PC-3 (cell line): ENCODE measurements at regions not wholly inside any gene's neighbourhood (a gene's known extent, or its start where the extent isn't known, plus 50 kb on each side); places are given as distances from the start of the nearest gene placed in this dataset.

ENCODE experiments used
- ATAC-seq: fragments of 200-7000 bp; cut with Tn5 transposase; 2 replicates; pipeline ENCODE4 v1.9.1; 2020; ENCODE audit warnings: mild to moderate bottlenecking, moderate library complexity
- BruUV-seq: library from RNA; stranded (reverse); fragments of 400-500 nt; replicated peaks from 2 replicates; lab custom pipeline; 2021; lab: Mats Ljungman, UMichigan
- CTCF ChIA-PET: fragments of 300-600 bp; sonication (Branson Sonifier 250); formaldehyde crosslinking; loops from one replicate; lab custom pipeline; 2022; ENCODE audit warnings: antibody characterized with exemption; lab: Charles Lee
- POLR2A ChIA-PET: fragments of 300-600 bp; sonication (Branson Sonifier 250); formaldehyde crosslinking; loops from one replicate; lab custom pipeline; 2022; ENCODE audit warnings: antibody characterized with exemption; ENCODE audit not compliant: unreplicated experiment; lab: Charles Lee
- DNase-seq: peaks from one replicate; pipeline ENCODE4 v3.0.0-alpha.2; 2015
- H2AFZ ChIP-seq: fragments of 300-600 bp; sonication (generic); 2 replicates; pipeline ENCODE4 v1.6.0; 2016; ENCODE audit warnings: antibody characterized with exemption, low read length
- H3F3A ChIP-seq: fragments of 300-600 bp; sonication (generic); one replicate; pipeline ENCODE4 v1.6.0; 2017; ENCODE audit warnings: antibody characterized with exemption, low read length, control low read depth, mild to moderate bottlenecking; ENCODE audit not compliant: unreplicated experiment
- H3K27ac ChIP-seq: fragments of 300-600 bp; sonication (generic); 2 replicates; pipeline ENCODE4 v1.5.1; 2016; ENCODE audit warnings: mild to moderate bottlenecking, low read length
- H3K27me3 ChIP-seq: fragments of 300-600 bp; sonication (generic); 2 replicates; pipeline ENCODE4 v1.6.1; 2016; ENCODE audit warnings: low read length, mixed read lengths
- H3K36me3 ChIP-seq: fragments of 300-600 bp; sonication (generic); 2 replicates; pipeline ENCODE4 v1.6.1; 2016; ENCODE audit warnings: low read depth, mixed run types, low read length, mixed read lengths
- H3K4me1 ChIP-seq: fragments of 300-600 bp; sonication (generic); 2 replicates; pipeline ENCODE4 v1.5.1; 2016; ENCODE audit warnings: low read length; ENCODE audit not compliant: insufficient read depth
- H3K4me2 ChIP-seq: fragments of 300-600 bp; sonication (generic); 2 replicates; pipeline ENCODE4 v1.6.0; 2016; ENCODE audit warnings: low read length
- H3K4me3 ChIP-seq: fragments of 300-600 bp; sonication (generic); 2 replicates; pipeline ENCODE4 v1.5.1; 2016; ENCODE audit warnings: mild to moderate bottlenecking, low read length, mixed read lengths
- H3K79me2 ChIP-seq: fragments of 300-600 bp; sonication (generic); 2 replicates; pipeline ENCODE4 v1.6.1; 2017; ENCODE audit warnings: low read length, mixed read lengths
- H3K9ac ChIP-seq: fragments of 300-600 bp; sonication (generic); 2 replicates; pipeline ENCODE4 v1.6.0; 2016; ENCODE audit warnings: mild to moderate bottlenecking, low read length
- H3K9me2 ChIP-seq: fragments of 300-600 bp; sonication (generic); replicated peaks from 2 replicates; pipeline ENCODE4 v1.6.1; 2016; ENCODE audit warnings: mixed run types, low read length, mixed read lengths
- H3K9me3 ChIP-seq: fragments of 300-600 bp; sonication (generic); 2 replicates; pipeline ENCODE4 v1.6.1; 2016; ENCODE audit warnings: low read length, mixed read lengths
- H4K20me1 ChIP-seq: fragments of 300-600 bp; sonication (generic); 2 replicates; pipeline ENCODE4 v1.6.1; 2016; ENCODE audit warnings: low read length, mixed read lengths
- EZH2 ChIP-seq: fragments of 300-600 bp; sonication (generic); IDR thresholded peaks from one replicate; pipeline ENCODE4 v1.6.1; 2017; ENCODE audit warnings: antibody characterized with exemption, mild to moderate bottlenecking, low read length; ENCODE audit not compliant: unreplicated experiment
- EZH2phosphoT487 ChIP-seq: fragments of 300-600 bp; sonication (generic); IDR thresholded peaks from 2 replicates; pipeline ENCODE4 v1.6.1; 2018; ENCODE audit warnings: mild to moderate bottlenecking, antibody characterized with exemption, low read length, borderline replicate concordance
- intact Hi-C: fragments of 100-400 bp; cut with micrococcal nuclease; formaldehyde crosslinking; loops from 2 replicates; pipeline ENCODE4 v1.9.0; 2023
- TF ChIP-seq, protein P1 (sequence below): fragments of 300-600 bp; sonication (generic); conservative IDR thresholded peaks from 2 replicates; pipeline ENCODE4 v1.5.1; 2017; ENCODE audit warnings: antibody characterized with exemption, low read depth, mild to moderate bottlenecking, low read length

GRCh38 chr4:100280807-100281206 lies 90.5 kb upstream of the DDIT4L start:
- no peak overlapping the region for H3K9ac ChIP-seq
- ChIA-PET POLR2A (no interaction called here), CTCF (no interaction called here)
- no peaks in the 10 kb centered on the region for H3K36me3 ChIP-seq
- H3F3A ChIP-seq = no peaks in the 10 kb centered on the region
- no TSS peak for BruUV-seq
- H3K4me2 ChIP-seq = no peak overlapping the region
- no peaks in the 10 kb centered on the region for H3K9me2 ChIP-seq
- H3K27me3 ChIP-seq = no peaks in the 10 kb centered on the region
- H3K4me1 ChIP-seq = no peaks in the 10 kb centered on the region
- intact Hi-C loops = no loop called here
- ATAC-seq (no peak), DNase-seq (no peak)
- H2AFZ ChIP-seq = no peak overlapping the region
- H3K9me3 ChIP-seq = no peaks in the 10 kb centered on the region
- H4K20me1 ChIP-seq = no peaks in the 10 kb centered on the region
- no peaks in the 10 kb centered on the region for H3K79me2 ChIP-seq
- H3K27ac ChIP-seq = no peak overlapping the region
- TF ChIP-seq EZH2 (no peak), EZH2phosphoT487 (no peak)
- TF ChIP-seq, protein P1, sequence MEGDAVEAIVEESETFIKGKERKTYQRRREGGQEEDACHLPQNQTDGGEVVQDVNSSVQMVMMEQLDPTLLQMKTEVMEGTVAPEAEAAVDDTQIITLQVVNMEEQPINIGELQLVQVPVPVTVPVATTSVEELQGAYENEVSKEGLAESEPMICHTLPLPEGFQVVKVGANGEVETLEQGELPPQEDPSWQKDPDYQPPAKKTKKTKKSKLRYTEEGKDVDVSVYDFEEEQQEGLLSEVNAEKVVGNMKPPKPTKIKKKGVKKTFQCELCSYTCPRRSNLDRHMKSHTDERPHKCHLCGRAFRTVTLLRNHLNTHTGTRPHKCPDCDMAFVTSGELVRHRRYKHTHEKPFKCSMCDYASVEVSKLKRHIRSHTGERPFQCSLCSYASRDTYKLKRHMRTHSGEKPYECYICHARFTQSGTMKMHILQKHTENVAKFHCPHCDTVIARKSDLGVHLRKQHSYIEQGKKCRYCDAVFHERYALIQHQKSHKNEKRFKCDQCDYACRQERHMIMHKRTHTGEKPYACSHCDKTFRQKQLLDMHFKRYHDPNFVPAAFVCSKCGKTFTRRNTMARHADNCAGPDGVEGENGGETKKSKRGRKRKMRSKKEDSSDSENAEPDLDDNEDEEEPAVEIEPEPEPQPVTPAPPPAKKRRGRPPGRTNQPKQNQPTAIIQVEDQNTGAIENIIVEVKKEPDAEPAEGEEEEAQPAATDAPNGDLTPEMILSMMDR = no peak
- H3K4me3 ChIP-seq = no peak overlapping the region

GRCh38 chr4:100278567-100278966 lies 88.3 kb upstream of the DDIT4L start:
- H3K79me2 ChIP-seq = no peaks in the 10 kb centered on the region
- DNase-seq = no peak
- no peak overlapping the region for H2AFZ ChIP-seq
- H4K20me1 ChIP-seq = no peaks in the 10 kb centered on the region
- no peak overlapping the region for H3K9ac ChIP-seq
- H3F3A ChIP-seq = no peaks in the 10 kb centered on the region
- intact Hi-C loops = no loop called here
- ChIA-PET CTCF (no interaction called here), POLR2A (no interaction called here)
- no TSS peak for BruUV-seq
- no peak overlapping the region for H3K4me2 ChIP-seq
- H3K4me1 ChIP-seq = no peaks in the 10 kb centered on the region
- TF ChIP-seq EZH2 = no peak
- TF ChIP-seq EZH2phosphoT487 = no peak
- TF ChIP-seq, protein P1 = no peak
- H3K27ac ChIP-seq = no peak overlapping the region
- no peaks in the 10 kb centered on the region for H3K9me3 ChIP-seq
- H3K36me3 ChIP-seq = no peaks in the 10 kb centered on the region
- no peak overlapping the region for H3K4me3 ChIP-seq
- no peaks in the 10 kb centered on the region for H3K27me3 ChIP-seq
- no peak for ATAC-seq
- H3K9me2 ChIP-seq = no peaks in the 10 kb centered on the region

DNA sequence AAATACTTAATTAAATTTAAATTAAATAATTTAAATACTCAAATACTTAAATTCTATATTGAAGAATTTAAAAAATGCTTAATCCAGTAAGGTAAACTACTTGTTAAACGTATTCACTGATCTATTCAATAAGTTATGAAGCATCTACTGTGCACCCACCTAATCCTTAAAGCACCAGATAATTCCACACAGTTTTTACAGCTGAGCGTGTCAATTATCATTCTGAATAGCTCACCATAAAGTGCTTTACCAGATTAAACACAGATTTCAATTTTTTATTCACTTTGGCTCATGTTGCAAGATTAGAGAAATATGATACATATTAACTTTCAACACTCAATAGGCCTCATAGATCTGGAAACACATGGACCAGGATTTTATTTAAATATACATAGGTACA lies 79.2 kb upstream of the DDIT4L start:
- ATAC-seq (no peak), DNase-seq (no peak)
- BruUV-seq = no TSS peak
- no peaks in the 10 kb centered on the region for H3K79me2 ChIP-seq
- no peaks in the 10 kb centered on the region for H3K36me3 ChIP-seq
- no peak overlapping the region for H3K4me2 ChIP-seq
- no peaks in the 10 kb centered on the region for H3K9me2 ChIP-seq
- H2AFZ ChIP-seq = no peak overlapping the region
- H3K27ac ChIP-seq = no peak overlapping the region
- no peaks in the 10 kb centered on the region for H4K20me1 ChIP-seq
- no peaks in the 10 kb centered on the region for H3F3A ChIP-seq
- H3K9ac ChIP-seq = no peak overlapping the region
- H3K4me3 ChIP-seq = no peak overlapping the region
- intact Hi-C loops = no loop called here
- ChIA-PET CTCF (no interaction called here), POLR2A (no interaction called here)
- no peaks in the 10 kb centered on the region for H3K27me3 ChIP-seq
- H3K4me1 ChIP-seq = no peaks in the 10 kb centered on the region
- H3K9me3 ChIP-seq = no peaks in the 10 kb centered on the region
- TF ChIP-seq EZH2phosphoT487 (no peak), EZH2 (no peak)
- TF ChIP-seq, protein P1 = no peak
